ENCODE measurements at regions not wholly inside any gene's neighbourhood (a gene's known extent, or its start where the extent isn't known, plus 50 kb on each side); places are given as distances from the start of the nearest gene placed in this dataset.

DNA sequence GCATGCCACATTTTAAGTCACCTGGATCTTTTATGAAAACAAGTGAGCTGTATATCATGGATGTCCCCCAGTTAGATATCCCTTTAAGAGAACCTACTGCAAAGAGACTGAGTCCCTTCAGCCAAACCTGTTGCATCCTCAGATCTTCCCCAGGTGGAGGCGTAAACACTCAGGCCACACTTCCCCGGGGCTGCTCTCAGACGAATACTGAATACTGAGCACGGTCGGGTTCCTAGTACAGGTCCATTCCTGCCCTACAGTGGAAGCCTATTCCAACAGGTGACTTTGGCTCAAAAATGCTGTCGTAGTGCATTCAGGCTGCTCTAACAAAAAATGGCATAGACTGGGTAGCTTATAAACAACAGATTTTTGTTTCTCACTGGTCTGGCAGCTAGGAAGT lies 320.2 kb upstream of the CLNK start:
- TF ChIP-seq, protein P1, sequence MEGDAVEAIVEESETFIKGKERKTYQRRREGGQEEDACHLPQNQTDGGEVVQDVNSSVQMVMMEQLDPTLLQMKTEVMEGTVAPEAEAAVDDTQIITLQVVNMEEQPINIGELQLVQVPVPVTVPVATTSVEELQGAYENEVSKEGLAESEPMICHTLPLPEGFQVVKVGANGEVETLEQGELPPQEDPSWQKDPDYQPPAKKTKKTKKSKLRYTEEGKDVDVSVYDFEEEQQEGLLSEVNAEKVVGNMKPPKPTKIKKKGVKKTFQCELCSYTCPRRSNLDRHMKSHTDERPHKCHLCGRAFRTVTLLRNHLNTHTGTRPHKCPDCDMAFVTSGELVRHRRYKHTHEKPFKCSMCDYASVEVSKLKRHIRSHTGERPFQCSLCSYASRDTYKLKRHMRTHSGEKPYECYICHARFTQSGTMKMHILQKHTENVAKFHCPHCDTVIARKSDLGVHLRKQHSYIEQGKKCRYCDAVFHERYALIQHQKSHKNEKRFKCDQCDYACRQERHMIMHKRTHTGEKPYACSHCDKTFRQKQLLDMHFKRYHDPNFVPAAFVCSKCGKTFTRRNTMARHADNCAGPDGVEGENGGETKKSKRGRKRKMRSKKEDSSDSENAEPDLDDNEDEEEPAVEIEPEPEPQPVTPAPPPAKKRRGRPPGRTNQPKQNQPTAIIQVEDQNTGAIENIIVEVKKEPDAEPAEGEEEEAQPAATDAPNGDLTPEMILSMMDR (IDR thresholded peaks at IDR 0.05) = no peak
- TF ChIP-seq POLR2A (IDR thresholded peaks at IDR 0.05) (no peak), POLR2AphosphoS5 (IDR thresholded peaks at IDR 0.05) (no peak)

All from gastroesophageal sphincter (tissue), 3 donors.